ENCODE measurements at regions not wholly inside any gene's neighbourhood (a gene's known extent, or its start where the extent isn't known, plus 50 kb on each side); places are given as distances from the start of the nearest gene placed in this dataset.

- Histone ChIP-seq H3K14ac (ENCODE audit: insufficient read depth, low read length) (no peak overlapping the region), H4K91ac (ENCODE audit: insufficient read length, low read depth, low read length) (no peak overlapping the region)
- no peak overlapping the region for H3K27ac Mint-ChIP-seq
These were observed 71.1 kb upstream of the MAGEB2 start for GRCh38 chrX:30144221-30144620.

More at GRCh38 chrX:30144221-30144620, 71.1 kb upstream of the MAGEB2 start:
- H4K20me1 ChIP-seq (ENCODE audit: control insufficient read depth, insufficient read depth, insufficient read length), result no peaks in the 10 kb centered on the region
- H2BK15ac ChIP-seq (ENCODE audit: low read depth, low read length), result no peak overlapping the region
- no peaks in the 10 kb centered on the region for H3K23me2 ChIP-seq (ENCODE audit: insufficient read length, low read depth, low read length, poor library complexity, severe bottlenecking)
- H4K8ac ChIP-seq (replicated peaks; ENCODE audit: insufficient read length, low read depth, low read length), result no peak overlapping the region
- H3K27me3 ChIP-seq (ENCODE audit: insufficient read depth, low read length), result no peaks in the 10 kb centered on the region
- H3T11ph ChIP-seq (ENCODE audit: low read length), result no peak overlapping the region
- Mint-ChIP-seq H3K4me3 (no peak overlapping the region), H3K36me3 (ENCODE audit: insufficient read depth in 1 of 3, low read depth in 3 of 3) (peaks cover 5 to 13% (median 12%) of the 10 kb centered on the region in 3 experiments), H3K4me1 (peaks cover 6 to 14% of the 10 kb centered on the region in 2 experiments; a peak in 3 of 4 replicates), H3K27me3 (ENCODE audit: low read depth) (no peaks in the 10 kb centered on the region), H3K9me3 (peaks cover 13 to 53% of the 10 kb centered on the region in 2 experiments; a peak in 4 of 5 replicates)
- no peaks in the 10 kb centered on the region for H3K79me2 ChIP-seq (ENCODE audit: insufficient read depth, low read length)
- no peak overlapping the region for H2BK20ac ChIP-seq (ENCODE audit: low read depth, low read length, poor library complexity, severe bottlenecking)
- H3K23ac ChIP-seq (ENCODE audit: insufficient read length, low read depth, low read length), result no peak overlapping the region
- no peaks in the 10 kb centered on the region for H3K4me1 ChIP-seq (ENCODE audit: insufficient read depth, low read length)
- H2BK12ac ChIP-seq (ENCODE audit: insufficient read length, low read depth, low read length), result no peak overlapping the region
- H2AK5ac ChIP-seq (ENCODE audit: insufficient read length, low read length), result no peak overlapping the region
- H3K4me2 ChIP-seq (ENCODE audit: insufficient read depth, insufficient read length, low read length), result no peak overlapping the region
- H2BK120ac ChIP-seq (ENCODE audit: low read depth, low read length, poor library complexity, severe bottlenecking), result no peak overlapping the region
- H3K4ac ChIP-seq (ENCODE audit: low read depth, low read length), result no peak overlapping the region
- H4K5ac ChIP-seq (ENCODE audit: insufficient read length, low read depth, low read length), result no peak overlapping the region
- TF ChIP-seq CTCF (conservative IDR thresholded peaks at IDR 0.05), result no peak
- no peak overlapping the region for H2AFZ ChIP-seq (ENCODE audit: low read length)
- no peaks in the 10 kb centered on the region for H3K9me3 ChIP-seq (ENCODE audit: control insufficient read depth, low read depth, low read length)
- no peak overlapping the region for H3K27ac ChIP-seq (ENCODE audit: insufficient read length, low read depth, low read length)
- H3K79me1 ChIP-seq (ENCODE audit: insufficient read depth, low read depth, low read length, poor library complexity, severe bottlenecking), result no peaks in the 10 kb centered on the region
- H3K56ac ChIP-seq (ENCODE audit: insufficient read length, low read depth, low read length), result no peak overlapping the region
- H3K9ac ChIP-seq (ENCODE audit: extremely low read depth, insufficient read length, low read length), result no peak overlapping the region
- no peak overlapping the region for H3K18ac ChIP-seq (ENCODE audit: insufficient read length, low read depth, low read length)
- no peak overlapping the region for H2BK5ac ChIP-seq (ENCODE audit: insufficient read length, low read length)
- no peak for DNase-seq
